Hepatocyte (in vitro differentiated cells): ENCODE measurements at regions not wholly inside any gene's neighbourhood (a gene's known extent, or its start where the extent isn't known, plus 50 kb on each side); places are given as distances from the start of the nearest gene placed in this dataset.
A peak's percentile ranks its signal among the peaks of the same experiment; 100 is the strongest.
"Not testable (repeated sequence)": the region's sequence is repeated elsewhere in the genome, so short reads cannot be mapped to it uniquely, and the experiment has no call there.

Experiments used
- DNase-seq: peaks from one replicate; pipeline ENCODE4 v3.0.0-alpha.2; 2016; ENCODE audit warnings: low spot score
- H2AFZ ChIP-seq: fragments of 200-600 bp; sonication (generic); 2 replicates; pipeline ENCODE4 v1.6.0; 2016; ENCODE audit warnings: antibody characterized with exemption, mild to moderate bottlenecking
- H3K27ac ChIP-seq: fragments of 200-600 bp; sonication (generic); 2 replicates; pipeline ENCODE4 v1.5.1; 2016; ENCODE audit warnings: mild to moderate bottlenecking
- H3K27me3 ChIP-seq: fragments of 200-600 bp; sonication (generic); 2 replicates; pipeline ENCODE4 v1.6.1; 2016
- H3K36me3 ChIP-seq: fragments of 200-600 bp; sonication (generic); replicated peaks from 2 replicates; pipeline ENCODE4 v1.5.1; 2016; ENCODE audit warnings: low read depth; ENCODE audit not compliant: insufficient read depth
- H3K4me1 ChIP-seq: fragments of 200-600 bp; sonication (generic); 2 replicates; pipeline ENCODE4 v1.5.1; 2016; ENCODE audit warnings: mild to moderate bottlenecking, moderate library complexity; ENCODE audit not compliant: insufficient read depth
- H3K4me2 ChIP-seq: fragments of 200-600 bp; sonication (generic); 2 replicates; pipeline ENCODE4 v1.6.0; 2016
- H3K4me3 ChIP-seq: fragments of 200-600 bp; sonication (generic); 2 replicates; pipeline ENCODE4 v1.5.1; 2016; ENCODE audit warnings: mild to moderate bottlenecking
- H3K79me2 ChIP-seq: fragments of 200-600 bp; sonication (generic); 2 replicates; pipeline ENCODE4 v1.6.0; 2017; ENCODE audit warnings: mild to moderate bottlenecking
- H3K9me2 ChIP-seq: fragments of 200-600 bp; sonication (generic); replicated peaks from 2 replicates; pipeline ENCODE4 v1.6.0; 2017; ENCODE audit warnings: mild to moderate bottlenecking; ENCODE audit not compliant: insufficient read depth
- H3K9me3 ChIP-seq: fragments of 200-600 bp; sonication (generic); 2 replicates; pipeline ENCODE4 v1.5.1; 2016; ENCODE audit warnings: low read depth, mild to moderate bottlenecking
- H4K20me1 ChIP-seq: fragments of 200-600 bp; sonication (generic); 2 replicates; pipeline ENCODE4 v1.6.0; 2016; ENCODE audit warnings: mild to moderate bottlenecking; ENCODE audit not compliant: insufficient read depth, poor library complexity, severe bottlenecking
- CTCF ChIP-seq: fragments of 200-600 bp; sonication (generic); IDR thresholded peaks from 2 replicates; pipeline ENCODE4 v1.5.1; 2016; ENCODE audit warnings: antibody characterized with exemption, mild to moderate bottlenecking; ENCODE audit not compliant: poor library complexity
- EZH2 ChIP-seq: fragments of 200-600 bp; sonication (generic); IDR thresholded peaks from 2 replicates; pipeline ENCODE4 v1.6.1; 2016; ENCODE audit warnings: antibody characterized with exemption, mild to moderate bottlenecking, borderline replicate concordance
- EZH2phosphoT487 ChIP-seq: fragments of 200-600 bp; sonication (generic); IDR thresholded peaks from one replicate; pipeline ENCODE4 v1.6.1; 2018; ENCODE audit warnings: antibody characterized with exemption, mild to moderate bottlenecking, low read depth, moderate library complexity; ENCODE audit not compliant: unreplicated experiment, severe bottlenecking
- WGBS: methylation state at CpG from one replicate; pipeline ENCODE4 v1.1.6; 2016; ENCODE audit warnings: low lambda C conversion rate; ENCODE audit errors: missing lambda C conversion rate; 5-methylcytosine and 5-hydroxymethylcytosine counted together

GRCh38 chr5:57429513-57430120 lies 53.0 kb downstream of the ACTBL2 start:
- TF ChIP-seq EZH2phosphoT487 (no peak), CTCF (no peak), EZH2 (no peak)
- Histone ChIP-seq H3K36me3 (no peaks in the 10 kb centered on the region), H3K9me2 (no peaks in the 10 kb centered on the region), H3K79me2 (no peaks in the 10 kb centered on the region), H2AFZ (no peak overlapping the region), H3K27me3 (peaks cover 3% of the 10 kb centered on the region), H3K4me1 (peaks cover 3% of the 10 kb centered on the region), H3K4me2 (no peak overlapping the region), H3K9me3 (no peaks in the 10 kb centered on the region), H4K20me1 (no peaks in the 10 kb centered on the region), H3K4me3 (no peak overlapping the region), H3K27ac (peak overlapping the region; percentile 35)
- DNase-seq = no peak
- 86% methylated on average over 7 of the region's 7 CpGs for WGBS

- not testable (repeated sequence) for H3K27me3 ChIP-seq, H3K36me3 ChIP-seq, H2AFZ ChIP-seq, H3K4me2 ChIP-seq, H4K20me1 ChIP-seq, H3K4me3 ChIP-seq, H3K9me2 ChIP-seq, H3K9me3 ChIP-seq, H3K79me2 ChIP-seq, DNase-seq, H3K4me1 ChIP-seq
- H3K27ac ChIP-seq = peak overlapping the region; percentile 35
- 71% methylated on average over 2 of the region's 2 CpGs for WGBS
Measured at GRCh38 chr5:57429021-57429420, 53.6 kb downstream of the ACTBL2 start.

GRCh38 chr5:57422993-57423392 lies 59.6 kb downstream of the ACTBL2 start:
- no peak overlapping the region for H2AFZ ChIP-seq
- H4K20me1 ChIP-seq = no peaks in the 10 kb centered on the region
- H3K4me1 ChIP-seq = no peaks in the 10 kb centered on the region
- H3K79me2 ChIP-seq = no peaks in the 10 kb centered on the region
- WGBS = 97% methylated on average over 17 of the region's 17 CpGs
- H3K36me3 ChIP-seq = no peaks in the 10 kb centered on the region
- DNase-seq = no peak
- no peak overlapping the region for H3K4me3 ChIP-seq
- no peaks in the 10 kb centered on the region for H3K9me3 ChIP-seq
- no peak overlapping the region for H3K4me2 ChIP-seq
- H3K27ac ChIP-seq = no peak overlapping the region
- H3K27me3 ChIP-seq = peaks cover 3% of the 10 kb centered on the region
- no peak for TF ChIP-seq CTCF
- no peaks in the 10 kb centered on the region for H3K9me2 ChIP-seq

GRCh38 chr5:57422341-57422740 lies 60.3 kb downstream of the ACTBL2 start:
- TF ChIP-seq EZH2 (no peak), CTCF (no peak), EZH2phosphoT487 (no peak)
- over 99% methylated on average over 21 of the region's 21 CpGs for WGBS
- H3K79me2 ChIP-seq = no peaks in the 10 kb centered on the region
- H2AFZ ChIP-seq = no peak overlapping the region
- H4K20me1 ChIP-seq = no peaks in the 10 kb centered on the region
- no peak for DNase-seq
- H3K9me3 ChIP-seq = no peaks in the 10 kb centered on the region
- no peaks in the 10 kb centered on the region for H3K9me2 ChIP-seq
- no peak overlapping the region for H3K4me3 ChIP-seq
- no peak overlapping the region for H3K4me2 ChIP-seq
- H3K27me3 ChIP-seq = peaks cover 3% of the 10 kb centered on the region
- H3K4me1 ChIP-seq = no peaks in the 10 kb centered on the region
- no peak overlapping the region for H3K27ac ChIP-seq
- H3K36me3 ChIP-seq = no peaks in the 10 kb centered on the region
